GM21367 (cell line): ENCODE measurements at regions not wholly inside any gene's neighbourhood (a gene's known extent, or its start where the extent isn't known, plus 50 kb on each side); places are given as distances from the start of the nearest gene placed in this dataset.

Experiments used
- ATAC-seq: cut with Tn5 transposase; IDR thresholded peaks from one replicate; pipeline ENCODE4 v1.9.1; 2021; ENCODE audit not compliant: unreplicated experiment

GRCh38 chr9:14520341-14520740 is 172.9 kb downstream of the ZDHHC21 start:
- no peak for ATAC-seq

- no peak for ATAC-seq
Observed at GRCh38 chr9:14517154-14517906, 175.9 kb downstream of the ZDHHC21 start.

GRCh38 chr9:14516656-14517055 is 176.6 kb downstream of the ZDHHC21 start:
- ATAC-seq: no peak

- ATAC-seq: no peak
Observed at GRCh38 chr9:14515571-14516198, 177.5 kb downstream of the ZDHHC21 start.

- ATAC-seq: no peak
Observed at GRCh38 chr9:14515049-14515448, 178.2 kb downstream of the ZDHHC21 start.

- no peak for ATAC-seq
Observed at GRCh38 chr9:14512942-14513341, 180.3 kb downstream of the ZDHHC21 start.

GRCh38 chr9:14511452-14511851 is 181.8 kb downstream of the ZDHHC21 start:
- peak; percentile 70 for ATAC-seq

- ATAC-seq: no peak
Observed at GRCh38 chr9:14508884-14509283, 184.3 kb downstream of the ZDHHC21 start.

GRCh38 chr9:14501366-14501765 is 187.4 kb upstream of the NFIB start:
- no peak for ATAC-seq

- no peak for ATAC-seq
Observed at GRCh38 chr9:14500705-14501104, 186.8 kb upstream of the NFIB start.

- no peak for ATAC-seq
Observed at GRCh38 chr9:14499976-14500375, 186.0 kb upstream of the NFIB start.

- ATAC-seq: no peak
Observed at GRCh38 chr9:14498824-14499223, 184.9 kb upstream of the NFIB start.

- no peak for ATAC-seq
Observed at GRCh38 chr9:14497476-14497875, 183.5 kb upstream of the NFIB start.

- no peak for ATAC-seq
Observed at GRCh38 chr9:14488421-14489190, 174.7 kb upstream of the NFIB start.

- ATAC-seq: no peak
Observed at GRCh38 chr9:14487547-14488185, 173.7 kb upstream of the NFIB start.

- ATAC-seq: no peak
Observed at GRCh38 chr9:14485366-14485765, 171.4 kb upstream of the NFIB start.

GRCh38 chr9:14482856-14483255 is 168.9 kb upstream of the NFIB start:
- no peak for ATAC-seq

GRCh38 chr9:14480526-14480925 is 166.6 kb upstream of the NFIB start:
- no peak for ATAC-seq

GRCh38 chr9:14479163-14479560 is 165.2 kb upstream of the NFIB start:
- no peak for ATAC-seq

- ATAC-seq: no peak
Observed at GRCh38 chr9:14478175-14479162, 164.5 kb upstream of the NFIB start.
